ENCODE measurements at regions not wholly inside any gene's neighbourhood (a gene's known extent, or its start where the extent isn't known, plus 50 kb on each side); places are given as distances from the start of the nearest gene placed in this dataset.

- Histone ChIP-seq H3K36me3 (ENCODE audit: insufficient read depth, low read length) (no peaks in the 10 kb centered on the region), H3K27ac (ENCODE audit: low read depth, low read length) (no peak overlapping the region), H3K79me2 (ENCODE audit: control insufficient read depth, insufficient read depth, low read length, unreplicated experiment) (no peaks in the 10 kb centered on the region), H3K4me1 (ENCODE audit: control insufficient read depth, insufficient read depth, low read length, unreplicated experiment) (peaks cover 3% of the 10 kb centered on the region), H3K27me3 (ENCODE audit: insufficient read depth, low read length) (no peaks in the 10 kb centered on the region), H2AFZ (ENCODE audit: low read length, unreplicated experiment) (no peak overlapping the region), H3K4me3 (ENCODE audit: low read depth, low read length) (no peak overlapping the region)
Measured at GRCh38 chr15:36239509-36239908, 339.9 kb upstream of the CDIN1 start.

GRCh38 chr15:36251450-36251849 lies 328.0 kb upstream of the CDIN1 start:
- Histone ChIP-seq H3K27me3 (ENCODE audit: insufficient read depth, low read length) (no peaks in the 10 kb centered on the region), H2AFZ (ENCODE audit: low read length, unreplicated experiment) (no peak overlapping the region), H3K27ac (ENCODE audit: low read depth, low read length) (no peak overlapping the region), H3K79me2 (ENCODE audit: control insufficient read depth, insufficient read depth, low read length, unreplicated experiment) (no peaks in the 10 kb centered on the region), H3K4me1 (ENCODE audit: control insufficient read depth, insufficient read depth, low read length, unreplicated experiment) (peaks cover 5% of the 10 kb centered on the region), H3K36me3 (ENCODE audit: insufficient read depth, low read length) (no peaks in the 10 kb centered on the region), H3K4me3 (ENCODE audit: low read depth, low read length) (no peak overlapping the region)

GRCh38 chr15:36252146-36252711 lies 327.2 kb upstream of the CDIN1 start:
- Histone ChIP-seq H3K4me3 (ENCODE audit: low read depth, low read length) (no peak overlapping the region), H3K36me3 (ENCODE audit: insufficient read depth, low read length) (no peaks in the 10 kb centered on the region), H3K27ac (ENCODE audit: low read depth, low read length) (no peak overlapping the region), H3K4me1 (ENCODE audit: control insufficient read depth, insufficient read depth, low read length, unreplicated experiment) (peaks cover 5% of the 10 kb centered on the region), H3K79me2 (ENCODE audit: control insufficient read depth, insufficient read depth, low read length, unreplicated experiment) (no peaks in the 10 kb centered on the region), H3K27me3 (ENCODE audit: insufficient read depth, low read length) (no peaks in the 10 kb centered on the region), H2AFZ (ENCODE audit: low read length, unreplicated experiment) (no peak overlapping the region)

GRCh38 chr15:36254426-36254825 lies 325.0 kb upstream of the CDIN1 start:
- peaks cover 5% of the 10 kb centered on the region for H3K4me1 ChIP-seq (ENCODE audit: control insufficient read depth, insufficient read depth, low read length, unreplicated experiment)

GRCh38 chr15:36256404-36256807 lies 323.0 kb upstream of the CDIN1 start:
- Histone ChIP-seq H3K27me3 (ENCODE audit: insufficient read depth, low read length) (no peaks in the 10 kb centered on the region), H3K36me3 (ENCODE audit: insufficient read depth, low read length) (no peaks in the 10 kb centered on the region), H2AFZ (ENCODE audit: low read length, unreplicated experiment) (no peak overlapping the region), H3K4me3 (ENCODE audit: low read depth, low read length) (no peak overlapping the region), H3K27ac (ENCODE audit: low read depth, low read length) (no peak overlapping the region), H3K4me1 (ENCODE audit: control insufficient read depth, insufficient read depth, low read length, unreplicated experiment) (peaks cover 5% of the 10 kb centered on the region), H3K79me2 (ENCODE audit: control insufficient read depth, insufficient read depth, low read length, unreplicated experiment) (no peaks in the 10 kb centered on the region)

More at GRCh38 chr15:36254426-36254825, 325.0 kb upstream of the CDIN1 start:
- Histone ChIP-seq H3K27ac (ENCODE audit: low read depth, low read length) (no peak overlapping the region), H3K4me3 (ENCODE audit: low read depth, low read length) (no peak overlapping the region), H3K27me3 (ENCODE audit: insufficient read depth, low read length) (no peaks in the 10 kb centered on the region), H3K79me2 (ENCODE audit: control insufficient read depth, insufficient read depth, low read length, unreplicated experiment) (no peaks in the 10 kb centered on the region), H2AFZ (ENCODE audit: low read length, unreplicated experiment) (no peak overlapping the region), H3K36me3 (ENCODE audit: insufficient read depth, low read length) (no peaks in the 10 kb centered on the region)

- Histone ChIP-seq H3K79me2 (ENCODE audit: control insufficient read depth, insufficient read depth, low read length, unreplicated experiment) (no peaks in the 10 kb centered on the region), H3K4me1 (ENCODE audit: control insufficient read depth, insufficient read depth, low read length, unreplicated experiment) (no peaks in the 10 kb centered on the region), H2AFZ (ENCODE audit: low read length, unreplicated experiment) (peak overlapping the region; percentile 11), H3K4me3 (ENCODE audit: low read depth, low read length) (no peak overlapping the region), H3K27me3 (ENCODE audit: insufficient read depth, low read length) (no peaks in the 10 kb centered on the region), H3K36me3 (ENCODE audit: insufficient read depth, low read length) (no peaks in the 10 kb centered on the region), H3K27ac (ENCODE audit: low read depth, low read length) (no peak overlapping the region)
Measured at GRCh38 chr15:36263666-36264065, 315.8 kb upstream of the CDIN1 start.

- Histone ChIP-seq H3K4me1 (ENCODE audit: control insufficient read depth, insufficient read depth, low read length, unreplicated experiment) (no peaks in the 10 kb centered on the region), H3K4me3 (ENCODE audit: low read depth, low read length) (no peak overlapping the region), H3K79me2 (ENCODE audit: control insufficient read depth, insufficient read depth, low read length, unreplicated experiment) (no peaks in the 10 kb centered on the region), H2AFZ (ENCODE audit: low read length, unreplicated experiment) (no peak overlapping the region), H3K27ac (ENCODE audit: low read depth, low read length) (no peak overlapping the region), H3K27me3 (ENCODE audit: insufficient read depth, low read length) (no peaks in the 10 kb centered on the region), H3K36me3 (ENCODE audit: insufficient read depth, low read length) (no peaks in the 10 kb centered on the region)
Measured at GRCh38 chr15:36265422-36265821, 314.0 kb upstream of the CDIN1 start.

- Histone ChIP-seq H3K79me2 (ENCODE audit: control insufficient read depth, insufficient read depth, low read length, unreplicated experiment) (no peaks in the 10 kb centered on the region), H3K4me1 (ENCODE audit: control insufficient read depth, insufficient read depth, low read length, unreplicated experiment) (no peaks in the 10 kb centered on the region), H2AFZ (ENCODE audit: low read length, unreplicated experiment) (no peak overlapping the region), H3K4me3 (ENCODE audit: low read depth, low read length) (no peak overlapping the region), H3K36me3 (ENCODE audit: insufficient read depth, low read length) (no peaks in the 10 kb centered on the region), H3K27ac (ENCODE audit: low read depth, low read length) (no peak overlapping the region), H3K27me3 (ENCODE audit: insufficient read depth, low read length) (no peaks in the 10 kb centered on the region)
Measured at GRCh38 chr15:36271048-36271447, 308.4 kb upstream of the CDIN1 start.

GRCh38 chr15:36275656-36276055 lies 303.8 kb upstream of the CDIN1 start:
- H3K4me1 ChIP-seq (ENCODE audit: control insufficient read depth, insufficient read depth, low read length, unreplicated experiment), result no peaks in the 10 kb centered on the region
- no peaks in the 10 kb centered on the region for H3K27me3 ChIP-seq (ENCODE audit: insufficient read depth, low read length)
- no peaks in the 10 kb centered on the region for H3K79me2 ChIP-seq (ENCODE audit: control insufficient read depth, insufficient read depth, low read length, unreplicated experiment)
- no peak overlapping the region for H3K4me3 ChIP-seq (ENCODE audit: low read depth, low read length)
- no peak overlapping the region for H3K27ac ChIP-seq (ENCODE audit: low read depth, low read length)
- H3K36me3 ChIP-seq (ENCODE audit: insufficient read depth, low read length), result no peaks in the 10 kb centered on the region
- H2AFZ ChIP-seq (ENCODE audit: low read length, unreplicated experiment), result no peak overlapping the region

GRCh38 chr15:36278219-36278618 lies 301.2 kb upstream of the CDIN1 start:
- H2AFZ ChIP-seq (ENCODE audit: low read length, unreplicated experiment), result no peak overlapping the region
- H3K79me2 ChIP-seq (ENCODE audit: control insufficient read depth, insufficient read depth, low read length, unreplicated experiment), result no peaks in the 10 kb centered on the region
- H3K4me1 ChIP-seq (ENCODE audit: control insufficient read depth, insufficient read depth, low read length, unreplicated experiment), result no peaks in the 10 kb centered on the region
- no peak overlapping the region for H3K4me3 ChIP-seq (ENCODE audit: low read depth, low read length)
- H3K27ac ChIP-seq (ENCODE audit: low read depth, low read length), result no peak overlapping the region
- H3K27me3 ChIP-seq (ENCODE audit: insufficient read depth, low read length), result no peaks in the 10 kb centered on the region
- no peaks in the 10 kb centered on the region for H3K36me3 ChIP-seq (ENCODE audit: insufficient read depth, low read length)

GRCh38 chr15:36282821-36283220 lies 296.6 kb upstream of the CDIN1 start:
- no peaks in the 10 kb centered on the region for H3K27me3 ChIP-seq (ENCODE audit: insufficient read depth, low read length)

More at GRCh38 chr15:36282821-36283220, 296.6 kb upstream of the CDIN1 start:
- no peak overlapping the region for H2AFZ ChIP-seq (ENCODE audit: low read length, unreplicated experiment)
- H3K79me2 ChIP-seq (ENCODE audit: control insufficient read depth, insufficient read depth, low read length, unreplicated experiment), result no peaks in the 10 kb centered on the region
- no peaks in the 10 kb centered on the region for H3K4me1 ChIP-seq (ENCODE audit: control insufficient read depth, insufficient read depth, low read length, unreplicated experiment)
- no peak overlapping the region for H3K4me3 ChIP-seq (ENCODE audit: low read depth, low read length)
- H3K36me3 ChIP-seq (ENCODE audit: insufficient read depth, low read length), result no peaks in the 10 kb centered on the region
- no peak overlapping the region for H3K27ac ChIP-seq (ENCODE audit: low read depth, low read length)
